ENCODE measurements at regions not wholly inside any gene's neighbourhood (a gene's known extent, or its start where the extent isn't known, plus 50 kb on each side); places are given as distances from the start of the nearest gene placed in this dataset.

- Histone ChIP-seq H3K4me3 (no peak overlapping the region), H3K27me3 (no peaks in the 10 kb centered on the region), H3K4me1 (ENCODE audit: insufficient read depth) (no peaks in the 10 kb centered on the region), H3K27ac (no peak overlapping the region), H3K36me3 (no peaks in the 10 kb centered on the region), H3K9me3 (no peaks in the 10 kb centered on the region)
- WGBS, 3 donors: 74 to 90% (median 82%) methylated on average over 1 of the region's 1 CpG
- TF ChIP-seq POLR2A (IDR thresholded peaks at IDR 0.05): no peak
- no peak for TF ChIP-seq EP300 (IDR thresholded peaks at IDR 0.05)
- no peak for TF ChIP-seq CTCF (IDR thresholded peaks at IDR 0.05)
- no peak for DNase-seq
- intact Hi-C loops (cut with DNase I): no loop called here
These were observed 1555.9 kb upstream of the RAG2 start for GRCh38 chr11:38153985-38154384.

GRCh38 chr11:38143852-38144251 is 1545.8 kb upstream of the RAG2 start:
- intact Hi-C loops (cut with DNase I): no loop called here
- H3K4me3 ChIP-seq: no peak overlapping the region
- H3K4me1 ChIP-seq (ENCODE audit: insufficient read depth): no peaks in the 10 kb centered on the region
- H3K36me3 ChIP-seq: no peaks in the 10 kb centered on the region
- H3K9me3 ChIP-seq: no peaks in the 10 kb centered on the region
- 91 to 95% (median 93%) methylated on average over 3 of the region's 3 CpGs for WGBS, 3 donors
- H3K27ac ChIP-seq: no peak overlapping the region
- H3K27me3 ChIP-seq: no peaks in the 10 kb centered on the region
- DNase-seq: no peak
- TF ChIP-seq CTCF (IDR thresholded peaks at IDR 0.05): no peak
- no peak for TF ChIP-seq EP300 (IDR thresholded peaks at IDR 0.05)
- no peak for TF ChIP-seq POLR2A (IDR thresholded peaks at IDR 0.05)

GRCh38 chr11:38138972-38139371 is 1540.9 kb upstream of the RAG2 start:
- intact Hi-C loops (cut with DNase I): no loop called here
- no peaks in the 10 kb centered on the region for H3K4me1 ChIP-seq (ENCODE audit: insufficient read depth)
- H3K4me3 ChIP-seq: no peak overlapping the region
- H3K9me3 ChIP-seq: no peaks in the 10 kb centered on the region
- TF ChIP-seq EP300 (IDR thresholded peaks at IDR 0.05): no peak
- no peak for TF ChIP-seq POLR2A (IDR thresholded peaks at IDR 0.05)
- no peak for TF ChIP-seq CTCF (IDR thresholded peaks at IDR 0.05)
- H3K27ac ChIP-seq: no peak overlapping the region
- no peaks in the 10 kb centered on the region for H3K27me3 ChIP-seq
- DNase-seq: no peak
- H3K36me3 ChIP-seq: no peaks in the 10 kb centered on the region
- WGBS, 3 donors: 94 to 97% (median 96%) methylated on average over 2 of the region's 2 CpGs

GRCh38 chr11:38136887-38137286 is 1538.9 kb upstream of the RAG2 start:
- H3K4me1 ChIP-seq (ENCODE audit: insufficient read depth): no peaks in the 10 kb centered on the region
- 95 to 97% (median 96%) methylated on average over 6 of the region's 6 CpGs for WGBS, 3 donors
- H3K4me3 ChIP-seq: no peak overlapping the region
- DNase-seq: no peak
- no peak for TF ChIP-seq CTCF (IDR thresholded peaks at IDR 0.05)
- no peak for TF ChIP-seq POLR2A (IDR thresholded peaks at IDR 0.05)
- no peak for TF ChIP-seq EP300 (IDR thresholded peaks at IDR 0.05)
- intact Hi-C loops (cut with DNase I): no loop called here
- H3K36me3 ChIP-seq: no peaks in the 10 kb centered on the region
- H3K27ac ChIP-seq: no peak overlapping the region
- no peaks in the 10 kb centered on the region for H3K27me3 ChIP-seq
- no peaks in the 10 kb centered on the region for H3K9me3 ChIP-seq

- no peaks in the 10 kb centered on the region for H3K27me3 ChIP-seq
- no peak for TF ChIP-seq EP300 (IDR thresholded peaks at IDR 0.05)
- no peak for TF ChIP-seq CTCF (IDR thresholded peaks at IDR 0.05)
- TF ChIP-seq POLR2A (IDR thresholded peaks at IDR 0.05): no peak
- no peaks in the 10 kb centered on the region for H3K4me1 ChIP-seq (ENCODE audit: insufficient read depth)
- no peaks in the 10 kb centered on the region for H3K9me3 ChIP-seq
- DNase-seq: no peak
- no peak overlapping the region for H3K4me3 ChIP-seq
- 19 to 30% (median 21%) methylated on average over 1 of the region's 1 CpG for WGBS, 3 donors
- H3K36me3 ChIP-seq: no peaks in the 10 kb centered on the region
- intact Hi-C loops (cut with DNase I): no loop called here
- no peak overlapping the region for H3K27ac ChIP-seq
These were observed 1533.5 kb upstream of the RAG2 start for GRCh38 chr11:38131535-38131934.

Data from ovary (tissue), 7 donors.